ENCODE measurements at regions not wholly inside any gene's neighbourhood (a gene's known extent, or its start where the extent isn't known, plus 50 kb on each side); places are given as distances from the start of the nearest gene placed in this dataset.
"Not testable (repeated sequence)": the region's sequence is repeated elsewhere in the genome, so short reads cannot be mapped to it uniquely, and the experiment has no call there.

DNA sequence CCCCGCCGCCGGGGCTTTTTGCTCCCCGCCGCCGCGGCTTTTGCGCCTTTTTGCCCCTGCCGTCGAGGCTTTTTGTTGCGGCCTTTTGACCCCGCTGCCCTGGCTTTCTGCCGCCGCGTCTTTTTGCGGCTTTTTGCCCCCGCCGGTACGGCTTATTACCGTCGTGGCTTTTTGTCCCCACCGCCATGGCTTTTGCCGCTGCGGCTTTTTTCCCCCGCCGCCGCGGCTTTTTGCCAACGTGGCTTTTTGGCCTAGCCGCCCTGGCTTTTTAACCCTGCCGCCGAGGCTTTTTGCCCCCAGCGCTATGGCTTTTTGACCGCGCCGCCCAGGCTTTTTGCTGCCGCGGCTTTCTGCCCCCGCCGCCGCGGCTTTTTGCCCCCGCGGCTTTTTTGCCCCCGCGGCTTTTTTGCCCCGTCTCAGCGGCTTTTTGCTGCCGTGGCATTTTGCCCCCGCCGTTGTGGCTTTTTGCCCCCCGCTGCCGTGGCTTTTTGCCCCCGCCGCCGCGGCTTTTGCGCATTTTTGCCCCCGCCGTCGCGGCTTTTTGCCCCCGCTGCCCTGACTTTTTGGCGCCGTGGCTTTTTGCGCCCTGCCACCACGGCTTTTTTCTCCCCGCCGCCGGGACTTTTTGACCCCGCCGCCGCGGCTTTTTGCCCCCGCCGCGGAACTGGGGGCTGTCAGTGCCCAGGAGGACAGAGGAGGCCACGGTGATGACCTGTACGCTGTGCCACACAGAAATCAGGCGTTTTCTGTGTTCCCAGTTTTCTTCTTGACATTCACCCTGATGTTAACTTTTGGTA lies 4828.5 kb upstream of the OR11H1 start:
- H3K27me3 ChIP-seq; H3K36me3 ChIP-seq (replicated peaks in 1 of 2; ENCODE audit: insufficient read depth in 1 of 2, low read depth in 2 of 2); ATAC-seq; H3K9me3 ChIP-seq; DNase-seq; H3K27ac ChIP-seq; intact Hi-C loops (cut with DNase I); H3K4me1 ChIP-seq; H3K4me3 ChIP-seq: not testable (repeated sequence)
- WGBS, 2 donors, result 0 to 71% methylated on average over 1 to 37 of the region's 80 CpGs

DNA sequence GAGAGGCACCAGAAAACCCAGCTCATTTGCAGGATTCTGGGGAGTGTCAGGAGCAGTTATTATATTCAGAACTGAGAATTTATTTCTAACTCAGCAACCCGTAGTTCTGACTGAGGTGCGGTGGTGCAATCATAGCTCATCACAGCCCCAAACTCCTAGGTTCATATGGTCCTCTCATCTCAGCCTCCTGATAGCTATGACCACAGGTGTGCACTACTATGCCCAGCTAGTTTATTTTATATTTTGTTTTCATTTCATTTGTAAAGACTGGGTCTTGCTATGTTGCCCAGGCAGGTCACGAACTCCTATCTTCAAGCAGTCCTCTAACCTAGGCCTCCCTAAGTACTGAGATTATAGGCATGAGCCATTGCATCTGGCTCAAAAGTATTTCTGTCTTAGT lies 4819.8 kb upstream of the OR11H1 start:
- ATAC-seq; intact Hi-C loops (cut with DNase I); H3K9me3 ChIP-seq; H3K36me3 ChIP-seq (replicated peaks in 1 of 2; ENCODE audit: insufficient read depth in 1 of 2, low read depth in 2 of 2); DNase-seq; H3K27ac ChIP-seq; H3K4me1 ChIP-seq; H3K27me3 ChIP-seq; H3K4me3 ChIP-seq: not testable (repeated sequence)
- WGBS, 2 donors, result 52 to 80% methylated on average over 1 to 3 of the region's 3 CpGs

DNA sequence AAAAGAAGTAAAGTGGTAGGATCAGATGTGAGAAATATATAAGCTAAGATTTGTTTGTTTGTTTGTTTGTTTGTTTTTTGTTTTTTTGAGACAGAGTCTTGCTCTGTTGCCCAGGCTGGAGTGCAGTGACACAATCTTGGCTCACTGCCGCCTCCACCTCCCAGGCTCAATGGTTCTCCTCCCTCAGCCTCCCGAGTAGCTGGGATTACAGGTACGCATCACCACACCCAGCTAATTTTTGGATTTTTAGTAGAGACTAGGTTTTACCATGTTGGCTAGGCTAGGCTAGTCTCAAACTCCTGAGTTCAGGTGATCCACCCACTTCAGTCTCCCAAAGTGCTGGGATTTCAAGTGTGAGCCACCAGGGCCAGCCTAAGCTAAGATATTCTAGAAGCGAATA lies 4817.1 kb upstream of the OR11H1 start:
- not testable (repeated sequence) for H3K4me1 ChIP-seq, ATAC-seq

DNA sequence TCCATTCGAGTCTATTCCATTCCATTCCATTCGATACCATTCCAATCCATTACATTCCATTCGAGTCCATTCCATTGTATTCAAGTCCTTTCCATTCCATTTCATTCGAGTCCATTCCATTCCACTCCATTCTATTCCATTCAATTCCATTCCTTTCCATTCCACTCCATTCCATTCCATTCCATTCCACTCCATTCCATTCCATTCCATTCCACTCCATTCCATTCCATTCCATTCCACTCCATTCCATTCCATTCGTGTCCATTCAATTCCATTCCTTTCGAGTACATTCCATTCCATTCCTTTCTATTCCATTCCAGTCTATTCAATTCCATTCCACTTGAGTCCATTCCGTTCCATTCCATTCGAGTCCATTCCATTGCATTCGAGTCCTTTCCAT lies 4805.2 kb upstream of the OR11H1 start:
- ATAC-seq; H3K9me3 ChIP-seq; H3K27me3 ChIP-seq; H3K4me3 ChIP-seq; H3K4me1 ChIP-seq; intact Hi-C loops (cut with DNase I); DNase-seq; H3K36me3 ChIP-seq (replicated peaks in 1 of 2; ENCODE audit: insufficient read depth in 1 of 2, low read depth in 2 of 2); H3K27ac ChIP-seq: not testable (repeated sequence)
- 41 to 46% methylated on average over 9 of the region's 9 CpGs for WGBS, 2 donors

More for the DNA sequence above, 4817.1 kb upstream of the OR11H1 start:
- DNase-seq; H3K36me3 ChIP-seq (replicated peaks in 1 of 2; ENCODE audit: insufficient read depth in 1 of 2, low read depth in 2 of 2); H3K27ac ChIP-seq; H3K4me3 ChIP-seq; H3K9me3 ChIP-seq; H3K27me3 ChIP-seq; intact Hi-C loops (cut with DNase I): not testable (repeated sequence)
- 30 to 32% methylated on average over 4 of the region's 4 CpGs for WGBS, 2 donors

DNA sequence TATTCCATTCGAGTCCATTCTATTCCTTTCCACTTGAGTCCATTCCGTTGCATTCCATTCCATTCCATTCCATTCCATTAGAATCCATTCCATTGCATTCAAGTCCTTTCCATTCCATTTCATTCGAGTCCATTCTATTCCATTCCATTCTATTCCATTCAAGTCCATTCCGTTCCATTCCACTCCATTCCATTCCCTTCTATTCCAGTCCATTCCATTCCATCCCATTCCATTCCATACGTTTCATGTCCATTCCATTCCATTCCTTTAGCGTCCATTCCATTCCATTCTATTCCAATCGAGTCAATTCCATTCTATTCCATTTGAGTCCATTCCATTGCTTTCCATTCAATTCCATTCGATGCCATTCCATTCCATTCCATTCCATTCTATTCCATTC lies 4804.0 kb upstream of the OR11H1 start:
- ATAC-seq; DNase-seq; intact Hi-C loops (cut with DNase I); H3K4me1 ChIP-seq; H3K9me3 ChIP-seq; H3K4me3 ChIP-seq; H3K36me3 ChIP-seq (replicated peaks in 1 of 2; ENCODE audit: insufficient read depth in 1 of 2, low read depth in 2 of 2); H3K27me3 ChIP-seq; H3K27ac ChIP-seq: not testable (repeated sequence)
- 33 to 39% methylated on average over 8 of the region's 8 CpGs for WGBS, 2 donors

DNA sequence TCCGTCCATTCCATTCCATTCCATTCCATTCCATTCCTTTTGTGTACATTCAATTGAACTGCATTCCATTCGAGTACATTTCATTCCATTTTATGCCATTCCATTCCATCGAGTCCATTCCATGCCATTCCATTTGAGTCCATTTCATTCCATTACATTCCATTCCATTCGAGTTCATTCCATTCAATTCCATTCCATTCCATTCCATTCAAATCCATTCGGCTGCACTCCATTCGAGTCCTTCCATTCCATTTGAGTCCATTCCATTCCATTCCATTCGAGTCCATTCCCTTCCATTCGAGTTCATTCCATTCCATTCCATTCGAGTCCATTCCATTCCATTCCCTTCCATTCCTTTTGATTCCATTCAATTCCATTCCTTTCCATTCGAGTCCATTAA lies 4800.6 kb upstream of the OR11H1 start:
- DNase-seq, result no peak
- Histone ChIP-seq H3K4me1 (no peaks in the 10 kb centered on the region), H3K36me3 (replicated peaks in 1 of 2; ENCODE audit: insufficient read depth in 1 of 2, low read depth in 2 of 2) (no peaks in the 10 kb centered on the region), H3K9me3 (peaks cover 0 to 15% (median 0%) of the 10 kb centered on the region in 3 donors), H3K4me3 (no peak overlapping the region), H3K27me3 (no peaks in the 10 kb centered on the region), H3K27ac (no peak overlapping the region)
- ATAC-seq, result no peak
- 39 to 45% methylated on average over 10 of the region's 10 CpGs for WGBS, 2 donors
- TF ChIP-seq POLR2A (IDR thresholded peaks at IDR 0.05), result no peak
- TF ChIP-seq, protein P1, sequence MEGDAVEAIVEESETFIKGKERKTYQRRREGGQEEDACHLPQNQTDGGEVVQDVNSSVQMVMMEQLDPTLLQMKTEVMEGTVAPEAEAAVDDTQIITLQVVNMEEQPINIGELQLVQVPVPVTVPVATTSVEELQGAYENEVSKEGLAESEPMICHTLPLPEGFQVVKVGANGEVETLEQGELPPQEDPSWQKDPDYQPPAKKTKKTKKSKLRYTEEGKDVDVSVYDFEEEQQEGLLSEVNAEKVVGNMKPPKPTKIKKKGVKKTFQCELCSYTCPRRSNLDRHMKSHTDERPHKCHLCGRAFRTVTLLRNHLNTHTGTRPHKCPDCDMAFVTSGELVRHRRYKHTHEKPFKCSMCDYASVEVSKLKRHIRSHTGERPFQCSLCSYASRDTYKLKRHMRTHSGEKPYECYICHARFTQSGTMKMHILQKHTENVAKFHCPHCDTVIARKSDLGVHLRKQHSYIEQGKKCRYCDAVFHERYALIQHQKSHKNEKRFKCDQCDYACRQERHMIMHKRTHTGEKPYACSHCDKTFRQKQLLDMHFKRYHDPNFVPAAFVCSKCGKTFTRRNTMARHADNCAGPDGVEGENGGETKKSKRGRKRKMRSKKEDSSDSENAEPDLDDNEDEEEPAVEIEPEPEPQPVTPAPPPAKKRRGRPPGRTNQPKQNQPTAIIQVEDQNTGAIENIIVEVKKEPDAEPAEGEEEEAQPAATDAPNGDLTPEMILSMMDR (IDR thresholded peaks at IDR 0.05), result no peak
- intact Hi-C loops (cut with DNase I), result no loop called here

DNA sequence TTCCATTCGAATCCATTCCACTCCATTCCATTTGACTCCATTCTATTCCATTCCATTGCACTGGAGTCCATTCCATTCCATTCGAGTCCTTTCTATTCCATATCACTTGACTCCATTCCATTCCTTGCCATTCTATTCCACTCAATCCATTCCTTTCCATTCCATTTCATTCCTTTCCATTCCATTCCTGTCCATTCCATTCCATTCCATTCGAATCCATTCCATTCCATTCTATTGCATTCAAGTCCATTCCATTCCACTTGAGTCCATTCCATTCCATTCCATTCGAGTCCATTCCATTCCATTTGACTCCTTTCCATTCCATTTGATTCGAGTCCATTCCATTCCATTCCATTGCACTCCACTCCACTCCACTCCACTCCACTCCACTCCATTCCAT lies 4798.0 kb upstream of the OR11H1 start:
- H3K9me3 ChIP-seq, result peaks cover 0 to 13% (median 0%) of the 10 kb centered on the region in 3 donors
- intact Hi-C loops (cut with DNase I); ATAC-seq; H3K4me1 ChIP-seq; DNase-seq; H3K27ac ChIP-seq; H3K27me3 ChIP-seq; H3K4me3 ChIP-seq; H3K36me3 ChIP-seq (replicated peaks in 1 of 2; ENCODE audit: insufficient read depth in 1 of 2, low read depth in 2 of 2): not testable (repeated sequence)
- WGBS, 2 donors, result 30 to 32% methylated on average over 5 of the region's 5 CpGs

DNA sequence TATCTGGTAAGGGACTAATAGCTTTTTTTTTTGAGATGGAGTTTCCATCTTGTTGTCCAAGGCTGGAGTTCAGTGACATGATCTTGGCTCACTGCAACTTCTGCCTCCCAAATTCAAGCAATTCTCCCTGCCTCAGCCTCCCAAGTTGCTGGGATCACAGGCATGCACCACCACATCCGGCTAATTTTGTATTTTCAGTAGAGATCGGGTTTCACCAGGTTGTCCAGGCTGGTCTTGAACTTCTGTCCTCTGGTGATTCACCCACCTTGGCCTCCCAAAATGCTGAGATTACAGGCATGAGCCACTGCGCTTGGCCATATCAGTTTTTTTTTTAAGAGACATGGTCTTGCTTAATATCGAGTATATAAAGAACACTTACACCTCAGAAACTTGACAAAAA lies 4797.3 kb upstream of the OR11H1 start:
- ATAC-seq; DNase-seq; H3K27me3 ChIP-seq; intact Hi-C loops (cut with DNase I); H3K27ac ChIP-seq; H3K36me3 ChIP-seq (replicated peaks in 1 of 2; ENCODE audit: insufficient read depth in 1 of 2, low read depth in 2 of 2); H3K4me1 ChIP-seq; H3K4me3 ChIP-seq: not testable (repeated sequence)
- WGBS, 2 donors, result 54 to 63% methylated on average over 4 of the region's 4 CpGs
- peaks cover 0 to 13% (median 0%) of the 10 kb centered on the region in 3 donors for H3K9me3 ChIP-seq

DNA sequence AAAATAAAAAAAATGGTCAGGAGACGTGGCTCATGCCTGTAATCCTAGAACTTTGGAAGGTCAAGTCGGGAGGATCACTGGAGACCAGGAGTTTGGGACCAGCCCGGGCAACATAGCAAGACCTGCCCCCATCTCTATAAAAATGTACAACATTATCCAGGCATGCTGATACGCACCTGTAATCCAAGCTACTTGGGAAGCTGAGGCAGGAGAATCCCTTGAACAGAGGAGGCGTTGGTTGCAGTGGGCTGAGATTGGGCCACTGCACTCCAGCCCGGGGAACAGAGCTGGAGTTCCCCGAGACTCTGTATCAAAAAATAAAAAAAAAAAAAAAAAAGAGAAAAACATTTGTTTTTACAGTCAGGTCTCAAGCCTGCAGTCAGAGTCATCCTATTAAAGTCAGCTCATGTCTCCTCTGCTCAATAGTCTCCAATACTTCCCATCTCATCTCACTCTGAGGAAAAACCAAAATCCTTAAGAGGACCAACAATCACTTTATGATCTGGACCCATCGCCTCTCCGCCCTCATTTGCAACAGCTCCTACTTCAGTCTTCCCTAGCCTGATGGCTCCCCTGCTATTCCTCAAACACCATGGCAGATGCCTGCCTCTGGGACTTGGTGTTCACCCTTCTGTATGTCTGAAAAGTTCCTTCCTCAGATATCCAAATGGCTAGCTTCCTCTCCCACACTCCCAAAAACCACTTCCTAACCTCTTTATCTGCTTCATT lies 4796.6 kb upstream of the OR11H1 start:
- ATAC-seq; H3K36me3 ChIP-seq (replicated peaks in 1 of 2; ENCODE audit: insufficient read depth in 1 of 2, low read depth in 2 of 2); H3K27me3 ChIP-seq; H3K4me1 ChIP-seq; H3K4me3 ChIP-seq; H3K27ac ChIP-seq; DNase-seq; intact Hi-C loops (cut with DNase I): not testable (repeated sequence)
- WGBS, 2 donors, result 38 to 49% methylated on average over 9 of the region's 9 CpGs
- peaks cover 0 to 13% (median 0%) of the 10 kb centered on the region in 3 donors for H3K9me3 ChIP-seq

DNA sequence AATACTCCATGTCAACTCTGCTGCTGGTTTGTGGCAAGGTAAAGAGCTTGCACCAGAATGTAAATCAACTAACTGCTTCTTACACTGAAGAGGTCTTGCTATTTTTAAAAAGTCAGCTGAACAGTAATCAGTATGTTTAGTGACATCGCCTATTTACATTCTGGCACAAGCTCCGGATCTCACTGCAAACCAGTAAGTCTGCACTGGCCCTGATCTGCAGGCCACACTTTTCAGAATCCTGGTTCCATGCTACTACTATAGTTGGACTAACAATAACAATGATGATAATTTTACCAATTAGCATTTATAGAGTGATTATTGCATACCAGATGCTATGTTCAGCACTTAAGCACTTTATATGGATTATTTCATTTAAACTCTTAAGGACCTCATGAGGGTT lies 4792.9 kb upstream of the OR11H1 start:
- ATAC-seq; intact Hi-C loops (cut with DNase I): not testable (repeated sequence)
- 29 to 38% methylated on average over 2 of the region's 2 CpGs for WGBS, 2 donors

DNA sequence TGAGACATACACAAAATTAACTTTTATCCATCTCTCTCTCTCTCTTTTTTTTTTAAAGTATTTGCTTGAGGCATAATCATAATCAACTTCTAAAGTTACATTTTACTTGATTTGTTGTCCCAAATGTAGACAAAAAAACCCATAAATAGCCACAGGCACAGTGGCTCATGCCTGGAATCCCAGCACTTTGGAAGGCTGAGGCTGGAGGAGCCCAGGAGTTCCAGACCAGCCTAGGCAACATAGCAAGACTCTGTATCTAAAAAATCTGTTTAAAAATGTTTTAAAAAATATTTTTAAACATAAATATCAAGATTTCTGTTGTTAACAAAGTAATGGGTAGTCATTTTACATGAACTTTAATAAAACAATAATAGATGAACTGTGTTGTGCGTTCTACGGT lies 4791.1 kb upstream of the OR11H1 start:
- H3K9me3 ChIP-seq; ATAC-seq; H3K36me3 ChIP-seq (replicated peaks in 1 of 2; ENCODE audit: insufficient read depth in 1 of 2, low read depth in 2 of 2); H3K27ac ChIP-seq; H3K4me1 ChIP-seq; H3K27me3 ChIP-seq; DNase-seq; intact Hi-C loops (cut with DNase I); H3K4me3 ChIP-seq: not testable (repeated sequence)
- WGBS, 2 donors, result 57 to 62% methylated on average over 2 of the region's 2 CpGs

More for the DNA sequence above, 4792.9 kb upstream of the OR11H1 start:
- DNase-seq; H3K27me3 ChIP-seq; H3K4me3 ChIP-seq; H3K27ac ChIP-seq; H3K36me3 ChIP-seq (replicated peaks in 1 of 2; ENCODE audit: insufficient read depth in 1 of 2, low read depth in 2 of 2); H3K9me3 ChIP-seq; H3K4me1 ChIP-seq: not testable (repeated sequence)

Data from body of pancreas (tissue), 4 donors.